Gastroesophageal sphincter (tissue), 4 donors: ENCODE measurements at regions not wholly inside any gene's neighbourhood (a gene's known extent, or its start where the extent isn't known, plus 50 kb on each side); places are given as distances from the start of the nearest gene placed in this dataset.

Source experiments
- ATAC-seq: fragments of 150-250 bp; one replicate; pipeline ENCODE4 v1.9.1; 2016; ENCODE audit warnings: mild to moderate bottlenecking, moderate library complexity
- H3K27ac ChIP-seq, 4 donors: fragments of 200-600 bp; sonication (generic) in 3 of 4; 1 replicate in 3 of 4; 2 replicates in 1 of 4; pipeline ENCODE4 v1.5.1; 2016 to 2019
- H3K27me3 ChIP-seq: fragments of 200-600 bp; sonication (generic); one replicate; pipeline ENCODE4 v1.5.1; 2019
- H3K36me3 ChIP-seq, 2 donors: fragments of 200-600 bp; sonication (generic); one replicate each; pipeline ENCODE4 v1.5.1; 2019; ENCODE audit warnings: control low read depth in 1 of 2
- H3K4me1 ChIP-seq, 3 donors: fragments of 200-600 bp; sonication (generic); 1 replicate in 2 of 3; 2 replicates in 1 of 3; pipeline ENCODE4 v1.5.1; 2016 to 2019; ENCODE audit warnings: control low read depth in 2 of 3
- H3K4me3 ChIP-seq, 2 donors: fragments of 200-600 bp; sonication (generic); one replicate each; pipeline ENCODE4 v1.5.1; 2019; ENCODE audit warnings: mild to moderate bottlenecking in 1 of 2, moderate library complexity in 1 of 2
- H3K9me3 ChIP-seq, 3 donors: fragments of 200-600 bp; sonication (generic); one replicate each; pipeline ENCODE4 v1.5.1; 2017 to 2019; ENCODE audit warnings: control low read depth in 2 of 3
- EP300 ChIP-seq: sonication (generic); formaldehyde crosslinking; IDR thresholded peaks from one replicate; pipeline ENCODE4 v1.6.1; 2017; ENCODE audit warnings: antibody characterized with exemption, mild to moderate bottlenecking
- POLR2A ChIP-seq, 2 donors: fragments of 450-650 bp; IDR thresholded peaks; one replicate each; pipeline ENCODE4 v1.6.1; 2017; ENCODE audit warnings: antibody characterized with exemption in 2 of 2, mild to moderate bottlenecking in 2 of 2, moderate library complexity in 1 of 2
- POLR2AphosphoS5 ChIP-seq: sonication (generic); formaldehyde crosslinking; IDR thresholded peaks from one replicate; pipeline ENCODE4 v1.6.1; 2017; ENCODE audit warnings: antibody characterized with exemption
- WGBS, 2 donors: methylation state at CpG; one replicate each; pipeline ENCODE4 v1.1.5; 2018; ENCODE audit warnings: low coverage in 1 of 2; 5-methylcytosine and 5-hydroxymethylcytosine counted together
- TF ChIP-seq, protein P1 (sequence below), 4 experiments: fragments of 200-600 bp in 2 of 4; fragments of 450-650 bp in 2 of 4; sonication (generic) in 1 of 4; IDR thresholded peaks; one replicate each; pipeline ENCODE4 v1.5.1; 2017 to 2019; ENCODE audit warnings: antibody characterized with exemption in 4 of 4, mild to moderate bottlenecking in 2 of 4, moderate library complexity in 2 of 4

DNA sequence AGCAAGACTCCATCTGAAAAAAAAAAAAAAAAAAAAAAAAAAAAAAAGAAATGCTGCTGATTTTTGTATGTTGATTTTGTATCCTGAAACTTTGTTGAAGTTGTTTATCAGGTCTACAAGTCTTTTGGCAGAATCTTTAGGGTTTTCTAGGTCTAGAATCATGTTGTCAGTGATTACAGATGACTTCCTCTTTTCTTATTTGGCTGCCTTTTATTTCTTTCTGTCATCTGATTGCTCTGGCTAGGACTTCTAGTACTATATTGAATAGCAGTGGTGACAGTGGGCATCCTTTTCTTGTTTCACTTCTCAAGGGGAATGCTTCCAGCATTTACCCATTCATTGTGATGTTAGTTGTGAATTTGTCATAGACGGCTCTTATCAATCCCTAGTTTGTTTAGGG lies 334.4 kb downstream of the SPRY1 start:
- Histone ChIP-seq H3K27ac (no peak overlapping the region), H3K36me3 (no peaks in the 10 kb centered on the region), H3K4me3 (no peak overlapping the region), H3K27me3 (no peaks in the 10 kb centered on the region), H3K9me3 (no peaks in the 10 kb centered on the region), H3K4me1 (no peaks in the 10 kb centered on the region)
- WGBS, 2 donors: 42% methylated on average over 1 of the region's 1 CpG; no CpG with 5 or more reads in 1 of the 2 donors
- no peak for ATAC-seq
- TF ChIP-seq EP300 (no peak), POLR2AphosphoS5 (no peak), POLR2A (IDR thresholded peaks at IDR 0.05) (no peak)
- TF ChIP-seq, protein P1, sequence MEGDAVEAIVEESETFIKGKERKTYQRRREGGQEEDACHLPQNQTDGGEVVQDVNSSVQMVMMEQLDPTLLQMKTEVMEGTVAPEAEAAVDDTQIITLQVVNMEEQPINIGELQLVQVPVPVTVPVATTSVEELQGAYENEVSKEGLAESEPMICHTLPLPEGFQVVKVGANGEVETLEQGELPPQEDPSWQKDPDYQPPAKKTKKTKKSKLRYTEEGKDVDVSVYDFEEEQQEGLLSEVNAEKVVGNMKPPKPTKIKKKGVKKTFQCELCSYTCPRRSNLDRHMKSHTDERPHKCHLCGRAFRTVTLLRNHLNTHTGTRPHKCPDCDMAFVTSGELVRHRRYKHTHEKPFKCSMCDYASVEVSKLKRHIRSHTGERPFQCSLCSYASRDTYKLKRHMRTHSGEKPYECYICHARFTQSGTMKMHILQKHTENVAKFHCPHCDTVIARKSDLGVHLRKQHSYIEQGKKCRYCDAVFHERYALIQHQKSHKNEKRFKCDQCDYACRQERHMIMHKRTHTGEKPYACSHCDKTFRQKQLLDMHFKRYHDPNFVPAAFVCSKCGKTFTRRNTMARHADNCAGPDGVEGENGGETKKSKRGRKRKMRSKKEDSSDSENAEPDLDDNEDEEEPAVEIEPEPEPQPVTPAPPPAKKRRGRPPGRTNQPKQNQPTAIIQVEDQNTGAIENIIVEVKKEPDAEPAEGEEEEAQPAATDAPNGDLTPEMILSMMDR (IDR thresholded peaks at IDR 0.05): no peak

- TF ChIP-seq EP300: no peak
- TF ChIP-seq POLR2A (IDR thresholded peaks at IDR 0.05): no peak
- TF ChIP-seq, protein P1 (IDR thresholded peaks at IDR 0.05): no peak
- no peak for ATAC-seq
- H3K4me3 ChIP-seq: no peak overlapping the region
- H3K36me3 ChIP-seq: no peaks in the 10 kb centered on the region
- H3K27ac ChIP-seq: no peak overlapping the region
- no peaks in the 10 kb centered on the region for H3K27me3 ChIP-seq
- 100% methylated on average over 1 of the region's 1 CpG for WGBS, 2 donors
- H3K9me3 ChIP-seq: no peaks in the 10 kb centered on the region
- peaks cover 0 to 5% (median 0%) of the 10 kb centered on the region in 3 donors for H3K4me1 ChIP-seq
Observed at GRCh38 chr4:123737156-123737555, 340.6 kb downstream of the SPRY1 start.

GRCh38 chr4:123739806-123740205 lies 343.2 kb downstream of the SPRY1 start:
- Histone ChIP-seq H3K27ac (no peak overlapping the region), H3K27me3 (no peaks in the 10 kb centered on the region), H3K9me3 (no peaks in the 10 kb centered on the region), H3K4me3 (no peak overlapping the region), H3K36me3 (no peaks in the 10 kb centered on the region), H3K4me1 (peaks cover 0 to 13% (median 0%) of the 10 kb centered on the region in 3 donors)
- 92 to 100% methylated on average over 3 to 4 of the region's 4 CpGs for WGBS, 2 donors
- ATAC-seq: no peak
- no peak for TF ChIP-seq POLR2A (IDR thresholded peaks at IDR 0.05)
- no peak for TF ChIP-seq POLR2AphosphoS5
- TF ChIP-seq, protein P1 (IDR thresholded peaks at IDR 0.05): no peak
- no peak for TF ChIP-seq EP300

- Histone ChIP-seq H3K27me3 (no peaks in the 10 kb centered on the region), H3K27ac (no peak overlapping the region), H3K4me1 (peaks cover 0 to 17% (median 4%) of the 10 kb centered on the region in 3 donors), H3K4me3 (no peak overlapping the region), H3K36me3 (no peaks in the 10 kb centered on the region), H3K9me3 (no peaks in the 10 kb centered on the region)
- WGBS, 2 donors: 71 to 91% methylated on average over 3 of the region's 3 CpGs
- TF ChIP-seq, protein P1 (IDR thresholded peaks at IDR 0.05): no peak
- TF ChIP-seq POLR2AphosphoS5 (no peak), POLR2A (IDR thresholded peaks at IDR 0.05) (no peak), EP300 (no peak)
- no peak for ATAC-seq
Observed at GRCh38 chr4:123740236-123740635, 343.6 kb downstream of the SPRY1 start.

GRCh38 chr4:123741906-123742305 lies 345.3 kb downstream of the SPRY1 start:
- Histone ChIP-seq H3K4me3 (no peak overlapping the region), H3K36me3 (no peaks in the 10 kb centered on the region), H3K4me1 (peaks cover 0 to 18% (median 4%) of the 10 kb centered on the region in 3 donors), H3K9me3 (no peaks in the 10 kb centered on the region), H3K27me3 (no peaks in the 10 kb centered on the region), H3K27ac (no peak overlapping the region)
- WGBS, 2 donors: 65 to 83% methylated on average over 1 to 2 of the region's 2 CpGs
- TF ChIP-seq POLR2A (IDR thresholded peaks at IDR 0.05) (no peak), EP300 (no peak), POLR2AphosphoS5 (no peak)
- TF ChIP-seq, protein P1 (IDR thresholded peaks at IDR 0.05): no peak
- no peak for ATAC-seq
